GM12801 (cell line): ENCODE measurements at regions not wholly inside any gene's neighbourhood (a gene's known extent, or its start where the extent isn't known, plus 50 kb on each side); places are given as distances from the start of the nearest gene placed in this dataset.

ENCODE experiments used
- TF ChIP-seq, protein P1 (sequence below): IDR thresholded peaks from one replicate; pipeline ENCODE4 v1.5.1; 2011; ENCODE audit warnings: control low read depth; ENCODE audit not compliant: insufficient read length; ENCODE audit errors: extremely low read depth

DNA sequence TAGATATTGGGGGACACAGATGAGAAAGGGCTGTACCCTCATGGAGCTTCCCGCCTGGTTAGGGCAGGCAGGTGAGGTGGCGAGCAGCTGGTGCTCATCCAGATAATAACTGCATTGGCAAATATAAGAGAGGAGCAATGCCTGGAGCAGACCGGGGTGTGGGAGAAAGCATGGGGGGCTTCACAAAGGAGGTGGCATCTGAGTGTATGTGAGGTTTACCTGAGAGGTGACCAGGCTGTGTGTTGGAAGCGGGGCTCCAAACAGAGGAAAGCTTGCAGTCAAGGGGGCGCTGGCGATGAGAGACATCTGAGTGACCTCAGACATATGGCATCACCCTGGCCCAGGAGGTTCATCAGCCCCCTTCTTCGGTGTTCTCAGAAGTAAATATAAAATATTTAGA is 72.1 kb upstream of the PMEPA1 start:
- TF ChIP-seq, protein P1, sequence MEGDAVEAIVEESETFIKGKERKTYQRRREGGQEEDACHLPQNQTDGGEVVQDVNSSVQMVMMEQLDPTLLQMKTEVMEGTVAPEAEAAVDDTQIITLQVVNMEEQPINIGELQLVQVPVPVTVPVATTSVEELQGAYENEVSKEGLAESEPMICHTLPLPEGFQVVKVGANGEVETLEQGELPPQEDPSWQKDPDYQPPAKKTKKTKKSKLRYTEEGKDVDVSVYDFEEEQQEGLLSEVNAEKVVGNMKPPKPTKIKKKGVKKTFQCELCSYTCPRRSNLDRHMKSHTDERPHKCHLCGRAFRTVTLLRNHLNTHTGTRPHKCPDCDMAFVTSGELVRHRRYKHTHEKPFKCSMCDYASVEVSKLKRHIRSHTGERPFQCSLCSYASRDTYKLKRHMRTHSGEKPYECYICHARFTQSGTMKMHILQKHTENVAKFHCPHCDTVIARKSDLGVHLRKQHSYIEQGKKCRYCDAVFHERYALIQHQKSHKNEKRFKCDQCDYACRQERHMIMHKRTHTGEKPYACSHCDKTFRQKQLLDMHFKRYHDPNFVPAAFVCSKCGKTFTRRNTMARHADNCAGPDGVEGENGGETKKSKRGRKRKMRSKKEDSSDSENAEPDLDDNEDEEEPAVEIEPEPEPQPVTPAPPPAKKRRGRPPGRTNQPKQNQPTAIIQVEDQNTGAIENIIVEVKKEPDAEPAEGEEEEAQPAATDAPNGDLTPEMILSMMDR: no peak

DNA sequence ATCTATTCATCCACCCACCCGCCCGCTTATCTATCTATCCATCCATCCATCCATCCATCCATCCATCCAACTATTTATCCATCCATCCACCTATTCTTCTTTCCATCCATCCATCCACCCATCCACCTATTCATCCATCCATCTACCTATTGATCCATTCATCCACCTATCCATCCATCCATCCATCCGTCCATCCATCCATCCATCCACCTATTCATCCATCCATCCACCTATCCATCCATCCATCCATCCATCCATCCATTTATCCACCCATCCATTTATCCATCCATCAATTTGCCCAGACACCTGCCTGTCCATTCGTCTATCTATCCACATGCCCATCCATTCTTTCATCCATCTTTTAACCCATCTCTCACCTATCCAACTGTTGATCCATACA is 71.1 kb upstream of the PMEPA1 start:
- TF ChIP-seq, protein P1: no peak

DNA sequence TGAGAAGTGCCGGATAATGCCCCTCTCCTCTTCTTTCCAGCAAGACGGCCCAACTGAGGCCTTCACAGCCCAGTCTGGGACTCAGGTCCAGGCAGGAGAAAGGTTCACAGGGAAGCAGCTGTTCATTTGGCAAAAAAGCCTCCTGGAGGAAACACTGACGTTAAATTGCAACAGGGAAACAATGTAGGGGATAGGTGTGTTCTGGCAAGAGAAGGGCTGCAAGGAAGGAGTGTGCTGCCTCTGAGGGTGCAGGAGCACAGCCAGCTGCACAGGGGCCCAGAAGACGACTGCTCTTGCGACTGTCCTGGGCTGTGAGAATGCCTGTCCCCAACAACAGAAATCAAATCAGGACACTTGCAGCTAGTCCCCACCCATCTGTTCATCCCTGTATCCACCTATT is 70.6 kb upstream of the PMEPA1 start:
- TF ChIP-seq, protein P1: no peak

DNA sequence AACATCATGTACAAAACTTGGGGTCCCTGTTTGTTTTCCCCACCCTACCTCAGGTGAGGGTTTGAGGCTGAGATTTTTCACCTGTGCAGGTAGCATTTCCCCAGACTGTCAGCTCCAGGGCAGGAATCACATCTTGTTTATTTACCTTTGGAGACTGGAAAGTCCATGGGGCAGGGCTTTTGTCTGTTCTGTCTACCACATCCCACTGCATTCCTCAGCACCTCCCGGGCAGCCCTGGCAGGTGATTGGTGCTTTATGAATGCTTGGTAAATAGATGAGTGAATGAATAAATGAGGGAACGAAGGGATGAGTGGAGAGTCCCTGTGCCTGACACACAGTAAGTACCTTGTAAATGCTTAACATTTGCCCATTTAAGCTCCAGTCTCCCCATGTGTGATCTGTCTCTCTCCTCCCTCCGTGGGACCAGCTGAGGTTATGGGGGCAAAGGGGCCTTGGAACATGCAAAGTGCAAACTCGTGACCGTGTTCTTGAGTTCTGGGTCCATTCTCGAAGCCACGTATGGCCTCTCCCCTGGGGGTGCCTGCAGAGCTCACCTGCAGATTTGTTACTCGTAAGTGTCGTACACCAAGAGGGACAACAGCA is 69.7 kb upstream of the PMEPA1 start:
- TF ChIP-seq, protein P1: no peak

DNA sequence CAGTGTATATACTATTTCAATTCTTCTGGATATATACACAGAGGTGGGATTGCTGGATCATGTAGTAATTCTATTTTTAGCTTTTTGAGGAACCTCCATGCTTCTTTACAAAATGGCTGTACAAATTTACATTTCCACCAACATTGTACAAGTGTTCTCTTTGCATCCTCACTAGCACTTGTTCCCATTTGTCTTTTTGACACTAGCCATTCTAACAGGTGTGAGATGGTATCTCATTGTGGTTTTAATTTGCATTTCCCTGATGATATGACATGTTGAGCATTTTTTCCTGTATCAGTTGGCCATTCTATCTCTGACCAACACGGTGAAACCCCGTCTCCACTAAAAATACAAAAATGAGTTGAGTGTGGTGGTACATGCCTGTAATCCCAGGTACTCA is 68.1 kb upstream of the PMEPA1 start:
- TF ChIP-seq, protein P1: no peak

DNA sequence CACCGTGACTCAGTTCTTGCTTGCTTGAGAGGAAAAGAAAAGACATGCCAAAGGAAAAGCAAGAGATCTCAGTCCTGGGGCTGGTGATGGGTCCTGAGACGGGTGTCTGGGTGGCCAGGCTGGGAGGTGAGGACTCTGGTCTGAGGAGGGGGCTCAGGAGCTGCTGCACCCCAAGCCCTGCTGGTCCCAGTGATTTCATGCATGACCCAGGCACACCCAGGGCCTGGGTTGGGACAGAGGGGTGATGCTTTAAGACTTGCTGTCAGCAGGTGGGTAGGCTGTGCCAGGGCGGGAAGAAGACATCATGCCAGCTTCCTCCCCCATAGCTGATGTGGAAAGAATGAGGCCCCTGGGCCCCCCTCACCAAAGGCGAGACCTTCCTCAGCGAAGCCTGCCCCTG is 65.1 kb upstream of the PMEPA1 start:
- TF ChIP-seq, protein P1: no peak

DNA sequence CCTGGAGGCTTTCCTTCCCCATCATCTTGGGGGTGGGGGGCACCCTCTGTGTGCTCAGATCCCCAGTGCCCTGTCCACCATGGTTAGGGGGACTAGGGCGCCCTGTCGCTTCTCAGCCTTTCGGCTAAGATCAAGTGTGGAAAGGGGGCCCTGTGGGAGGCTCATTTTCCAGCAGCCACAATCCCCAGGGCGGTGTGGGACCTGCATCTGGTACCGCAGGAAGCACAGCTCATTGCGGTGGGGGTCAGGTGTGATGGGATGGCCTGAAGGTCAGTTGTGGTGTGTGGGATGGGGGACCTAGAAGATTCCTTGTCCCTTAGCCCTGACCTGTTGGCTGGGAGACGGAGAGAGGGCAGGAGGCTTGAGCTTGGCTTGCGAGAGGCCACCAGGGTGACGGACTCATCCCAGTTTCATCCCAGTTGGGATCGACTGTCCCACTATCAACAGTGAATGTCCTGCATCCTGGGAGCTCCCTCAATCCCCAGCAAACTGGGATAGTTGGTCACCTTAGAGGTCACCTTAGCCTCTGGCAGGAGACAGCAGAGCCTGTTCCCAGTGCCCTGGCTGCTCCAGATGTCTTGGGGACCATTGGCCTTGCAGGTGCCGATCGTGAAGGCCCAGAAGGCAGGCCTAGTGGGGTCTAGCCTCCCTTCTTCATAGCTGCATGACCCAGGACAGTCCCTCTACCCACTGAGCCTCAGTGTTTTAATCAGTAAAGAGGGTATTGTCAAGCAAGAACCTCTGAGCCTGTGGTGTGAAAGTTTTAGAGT is 64.5 kb upstream of the PMEPA1 start:
- TF ChIP-seq, protein P1: no peak
